GM12874 (cell line): ENCODE measurements at regions not wholly inside any gene's neighbourhood (a gene's known extent, or its start where the extent isn't known, plus 50 kb on each side); places are given as distances from the start of the nearest gene placed in this dataset.

Experiments
- TF ChIP-seq, protein P1 (sequence below): IDR thresholded peaks from 2 replicates; pipeline ENCODE4 v1.5.1; 2011; ENCODE audit warnings: low read depth, mild to moderate bottlenecking, control low read depth, low read length, moderate library complexity; ENCODE audit not compliant: insufficient read depth

- TF ChIP-seq, protein P1, sequence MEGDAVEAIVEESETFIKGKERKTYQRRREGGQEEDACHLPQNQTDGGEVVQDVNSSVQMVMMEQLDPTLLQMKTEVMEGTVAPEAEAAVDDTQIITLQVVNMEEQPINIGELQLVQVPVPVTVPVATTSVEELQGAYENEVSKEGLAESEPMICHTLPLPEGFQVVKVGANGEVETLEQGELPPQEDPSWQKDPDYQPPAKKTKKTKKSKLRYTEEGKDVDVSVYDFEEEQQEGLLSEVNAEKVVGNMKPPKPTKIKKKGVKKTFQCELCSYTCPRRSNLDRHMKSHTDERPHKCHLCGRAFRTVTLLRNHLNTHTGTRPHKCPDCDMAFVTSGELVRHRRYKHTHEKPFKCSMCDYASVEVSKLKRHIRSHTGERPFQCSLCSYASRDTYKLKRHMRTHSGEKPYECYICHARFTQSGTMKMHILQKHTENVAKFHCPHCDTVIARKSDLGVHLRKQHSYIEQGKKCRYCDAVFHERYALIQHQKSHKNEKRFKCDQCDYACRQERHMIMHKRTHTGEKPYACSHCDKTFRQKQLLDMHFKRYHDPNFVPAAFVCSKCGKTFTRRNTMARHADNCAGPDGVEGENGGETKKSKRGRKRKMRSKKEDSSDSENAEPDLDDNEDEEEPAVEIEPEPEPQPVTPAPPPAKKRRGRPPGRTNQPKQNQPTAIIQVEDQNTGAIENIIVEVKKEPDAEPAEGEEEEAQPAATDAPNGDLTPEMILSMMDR: no peak
Observed at GRCh38 chr9:102225841-102226441, 487.5 kb upstream of the GRIN3A start.

GRCh38 chr9:102209176-102209575 is 470.7 kb upstream of the GRIN3A start:
- TF ChIP-seq, protein P1: no peak

- TF ChIP-seq, protein P1: no peak
Observed at GRCh38 chr9:102206432-102206831, 468.0 kb upstream of the GRIN3A start.

GRCh38 chr9:102205251-102205650 is 466.8 kb upstream of the GRIN3A start:
- TF ChIP-seq, protein P1: no peak

GRCh38 chr9:102202126-102202525 is 463.7 kb upstream of the GRIN3A start:
- TF ChIP-seq, protein P1: no peak

- TF ChIP-seq, protein P1: no peak
Observed at GRCh38 chr9:102185962-102186361, 447.5 kb upstream of the GRIN3A start.

- TF ChIP-seq, protein P1: no peak
Observed at GRCh38 chr9:102185371-102185770, 446.9 kb upstream of the GRIN3A start.

GRCh38 chr9:102178811-102179210 is 440.4 kb upstream of the GRIN3A start:
- TF ChIP-seq, protein P1: no peak
